Endometrium (tissue), 2 donors: ENCODE measurements at regions not wholly inside any gene's neighbourhood (a gene's known extent, or its start where the extent isn't known, plus 50 kb on each side); places are given as distances from the start of the nearest gene placed in this dataset.
"Not testable (repeated sequence)": the region's sequence is repeated elsewhere in the genome, so short reads cannot be mapped to it uniquely, and the experiment has no call there.

Experiments
- FAIRE-seq: peaks from 2 replicates; lab custom pipeline; 2012; peaks lifted over from hg19 to GRCh38; lab: Jason Lieb, UNC
- donor health status: control.
- donor health status: control.

- FAIRE-seq = no peak
These were observed 150.7 kb downstream of the BRD1 start for GRCh38 chr22:49676783-49677494.

- FAIRE-seq = no peak
These were observed 151.4 kb downstream of the BRD1 start for GRCh38 chr22:49676230-49676629.

GRCh38 chr22:49674479-49675050 is 153.1 kb downstream of the BRD1 start:
- no peak for FAIRE-seq

- no peak for FAIRE-seq
These were observed 154.6 kb downstream of the BRD1 start for GRCh38 chr22:49673048-49673447.

GRCh38 chr22:49672014-49672516 is 155.6 kb downstream of the BRD1 start:
- no peak for FAIRE-seq

GRCh38 chr22:49671331-49672013 is 156.2 kb downstream of the BRD1 start:
- no peak for FAIRE-seq

GRCh38 chr22:49670456-49671330 is 157.0 kb downstream of the BRD1 start:
- FAIRE-seq = no peak

- not testable (repeated sequence) for FAIRE-seq
These were observed 157.7 kb downstream of the BRD1 start for GRCh38 chr22:49669969-49670455.

- FAIRE-seq = not testable (repeated sequence)
These were observed 158.2 kb downstream of the BRD1 start for GRCh38 chr22:49669427-49669968.

- FAIRE-seq = no peak
These were observed 159.3 kb downstream of the BRD1 start for GRCh38 chr22:49668402-49668801.

- no peak for FAIRE-seq
These were observed 160.4 kb downstream of the BRD1 start for GRCh38 chr22:49667236-49667635.

- FAIRE-seq = no peak
These were observed 161.4 kb downstream of the BRD1 start for GRCh38 chr22:49666146-49666809.

- no peak for FAIRE-seq
These were observed 162.8 kb downstream of the BRD1 start for GRCh38 chr22:49664891-49665290.

- no peak for FAIRE-seq
These were observed 163.2 kb downstream of the BRD1 start for GRCh38 chr22:49664371-49664881.

- FAIRE-seq = no peak
These were observed 163.8 kb downstream of the BRD1 start for GRCh38 chr22:49663823-49664222.

- FAIRE-seq = no peak
These were observed 164.4 kb downstream of the BRD1 start for GRCh38 chr22:49663311-49663711.

GRCh38 chr22:49662681-49663080 is 165.0 kb downstream of the BRD1 start:
- FAIRE-seq = no peak

- FAIRE-seq = no peak
These were observed 166.6 kb downstream of the BRD1 start for GRCh38 chr22:49660794-49661781.

- FAIRE-seq = no peak
These were observed 167.4 kb downstream of the BRD1 start for GRCh38 chr22:49660321-49660720.

- no peak for FAIRE-seq
These were observed 167.8 kb downstream of the BRD1 start for GRCh38 chr22:49659924-49660315.
